ENCODE measurements at regions not wholly inside any gene's neighbourhood (a gene's known extent, or its start where the extent isn't known, plus 50 kb on each side); places are given as distances from the start of the nearest gene placed in this dataset.

DNA sequence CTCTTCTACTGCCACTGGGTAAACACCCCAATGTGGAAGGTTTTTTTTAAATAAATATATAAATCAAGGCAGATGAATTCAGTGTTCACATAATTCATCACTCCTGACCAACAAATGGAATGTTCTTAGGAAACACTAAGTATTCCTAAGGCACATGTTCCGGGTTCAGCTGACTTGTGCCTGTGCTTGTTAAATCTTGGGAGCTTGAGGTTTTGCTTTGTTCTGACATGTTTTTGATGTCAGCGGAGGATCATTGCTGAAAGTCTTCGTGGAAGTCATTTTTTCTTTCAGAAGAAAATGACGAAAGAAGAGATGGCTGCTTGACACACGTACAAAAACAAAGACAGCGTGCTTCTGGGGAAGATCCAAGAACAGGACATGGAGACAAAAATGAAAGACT lies 185.8 kb downstream of the MZT1 start:
- no peak overlapping the region for H3K27ac ChIP-seq
- TF ChIP-seq, protein P1, sequence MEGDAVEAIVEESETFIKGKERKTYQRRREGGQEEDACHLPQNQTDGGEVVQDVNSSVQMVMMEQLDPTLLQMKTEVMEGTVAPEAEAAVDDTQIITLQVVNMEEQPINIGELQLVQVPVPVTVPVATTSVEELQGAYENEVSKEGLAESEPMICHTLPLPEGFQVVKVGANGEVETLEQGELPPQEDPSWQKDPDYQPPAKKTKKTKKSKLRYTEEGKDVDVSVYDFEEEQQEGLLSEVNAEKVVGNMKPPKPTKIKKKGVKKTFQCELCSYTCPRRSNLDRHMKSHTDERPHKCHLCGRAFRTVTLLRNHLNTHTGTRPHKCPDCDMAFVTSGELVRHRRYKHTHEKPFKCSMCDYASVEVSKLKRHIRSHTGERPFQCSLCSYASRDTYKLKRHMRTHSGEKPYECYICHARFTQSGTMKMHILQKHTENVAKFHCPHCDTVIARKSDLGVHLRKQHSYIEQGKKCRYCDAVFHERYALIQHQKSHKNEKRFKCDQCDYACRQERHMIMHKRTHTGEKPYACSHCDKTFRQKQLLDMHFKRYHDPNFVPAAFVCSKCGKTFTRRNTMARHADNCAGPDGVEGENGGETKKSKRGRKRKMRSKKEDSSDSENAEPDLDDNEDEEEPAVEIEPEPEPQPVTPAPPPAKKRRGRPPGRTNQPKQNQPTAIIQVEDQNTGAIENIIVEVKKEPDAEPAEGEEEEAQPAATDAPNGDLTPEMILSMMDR (conservative IDR thresholded peaks at IDR 0.05): no peak

DNA sequence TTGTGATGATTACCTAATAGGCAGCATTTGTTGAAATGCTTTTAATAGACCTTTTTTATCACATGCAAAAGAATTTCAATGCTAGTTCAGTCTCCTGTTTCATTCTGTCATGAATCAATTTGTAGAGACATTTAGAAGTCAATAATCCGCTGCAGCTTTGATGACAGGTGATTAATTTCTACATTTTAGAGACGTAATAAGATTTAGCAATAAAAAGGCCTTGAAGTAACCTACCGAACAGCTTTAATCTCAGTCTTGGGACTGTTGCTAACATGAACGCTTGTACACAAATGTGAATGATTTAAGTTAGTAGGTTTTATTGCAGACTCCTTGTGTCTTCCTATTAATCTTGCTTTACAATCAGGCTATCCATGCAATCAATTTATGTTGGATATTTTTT lies 186.5 kb downstream of the MZT1 start:
- H3K27ac ChIP-seq: no peak overlapping the region
- TF ChIP-seq, protein P1 (conservative IDR thresholded peaks at IDR 0.05): no peak

DNA sequence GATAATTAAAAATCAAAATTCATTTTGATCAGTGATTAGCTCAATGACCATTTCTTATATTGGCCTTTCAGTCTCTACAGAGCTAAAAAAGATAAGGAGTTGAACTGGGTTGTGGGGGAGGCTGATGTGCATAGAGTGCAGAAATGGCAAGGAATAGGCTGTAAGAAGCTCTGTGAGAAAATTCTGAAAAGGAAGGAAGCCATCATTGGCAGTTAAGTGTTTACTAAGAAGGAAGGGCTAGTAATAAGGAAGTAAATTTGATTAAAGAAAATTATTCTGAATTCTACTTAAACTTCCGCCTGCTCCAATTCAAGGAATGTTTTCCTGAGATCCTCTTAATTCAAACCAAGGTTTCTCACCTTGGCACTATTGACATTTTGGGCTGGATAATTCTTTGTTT lies 187.5 kb downstream of the MZT1 start:
- TF ChIP-seq, protein P1 (conservative IDR thresholded peaks at IDR 0.05): no peak

GRCh38 chr13:72537782-72538181 lies 189.6 kb downstream of the MZT1 start:
- TF ChIP-seq, protein P1 (conservative IDR thresholded peaks at IDR 0.05): no peak
- H3K27ac ChIP-seq: peak overlapping the region; percentile 46

More for the DNA sequence above, 187.5 kb downstream of the MZT1 start:
- no peak overlapping the region for H3K27ac ChIP-seq

DNA sequence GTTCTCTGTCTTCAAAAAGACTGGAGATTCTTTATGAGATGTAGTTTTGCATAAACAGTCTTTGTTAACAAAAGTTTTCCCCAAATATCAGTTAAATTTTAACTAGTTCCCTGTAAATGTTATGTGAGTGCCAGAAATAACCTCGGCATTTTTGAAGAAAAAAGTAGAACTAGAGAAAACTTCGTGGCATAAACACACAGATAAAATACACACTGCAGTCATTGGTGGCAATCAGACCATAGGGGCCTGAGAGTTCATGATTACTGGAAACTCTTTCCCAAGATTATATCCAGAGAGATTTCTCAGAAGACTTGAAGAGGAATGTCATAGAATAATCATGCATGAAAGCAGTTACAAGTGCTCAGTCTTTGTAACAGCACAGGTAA lies 190.0 kb downstream of the MZT1 start:
- TF ChIP-seq, protein P1 (conservative IDR thresholded peaks at IDR 0.05): no peak

DNA sequence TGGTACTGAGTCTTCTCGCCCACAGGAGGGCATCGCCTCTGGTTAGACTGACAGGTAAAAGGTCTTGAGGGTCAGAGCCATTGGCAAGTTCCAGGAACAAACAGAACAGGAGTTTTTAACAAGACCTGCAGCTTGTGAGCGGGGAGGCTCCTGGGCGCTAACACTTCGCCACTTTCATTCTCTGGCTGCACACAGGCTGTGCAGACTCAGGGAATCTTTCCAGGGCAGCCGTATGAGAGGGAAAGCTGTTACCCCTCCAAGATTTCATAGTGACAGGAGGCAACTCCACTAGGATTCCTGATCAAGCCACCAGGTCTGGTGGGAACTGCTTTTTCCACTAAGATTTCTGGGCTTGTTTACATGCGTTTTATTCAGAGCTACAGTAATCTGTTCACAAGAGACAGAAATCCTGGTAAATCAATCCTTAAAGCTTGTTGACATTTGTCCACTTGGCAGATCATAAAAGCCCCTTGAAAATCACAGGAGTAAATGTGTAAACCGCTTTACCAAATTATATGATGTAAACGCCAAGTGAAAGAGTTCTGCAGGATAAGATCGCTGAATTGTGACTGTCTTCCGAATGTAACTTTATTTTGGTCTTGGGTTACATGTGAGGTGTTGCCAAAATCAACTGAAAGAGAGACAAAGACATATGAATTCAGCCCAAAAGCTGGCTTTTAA lies 190.6 kb downstream of the MZT1 start:
- peak overlapping the region; percentile 46 for H3K27ac ChIP-seq
- TF ChIP-seq, protein P1 (conservative IDR thresholded peaks at IDR 0.05): no peak

More for the DNA sequence above, 190.0 kb downstream of the MZT1 start:
- peak overlapping the region; percentile 46 for H3K27ac ChIP-seq

- H3K27ac ChIP-seq: no peak overlapping the region
- TF ChIP-seq, protein P1 (conservative IDR thresholded peaks at IDR 0.05): no peak
Observed at GRCh38 chr13:72534951-72535640, 192.3 kb downstream of the MZT1 start.
